Caki2 (cell line): ENCODE measurements at regions not wholly inside any gene's neighbourhood (a gene's known extent, or its start where the extent isn't known, plus 50 kb on each side); places are given as distances from the start of the nearest gene placed in this dataset.

ENCODE experiments used
- DNase-seq: peaks from one replicate; pipeline ENCODE4 v3.0.0-alpha.2; 2015; ENCODE audit warnings: low read depth
- in situ Hi-C: cut with HindIII; loops from 2 replicates; pipeline ENCODE4 v1.10.0; 2016; ENCODE audit warnings: low sequenced_read_pairs, low pct_unique_long_range_greater_than_20kb, mixed read lengths

GRCh38 chr19:30316000-30316491, 56.1 kb upstream of the ZNF536 start:
- in situ Hi-C loops: no loop called here
- DNase-seq: no peak

- DNase-seq: no peak
- in situ Hi-C loops: no loop called here
Observed at GRCh38 chr19:30316560-30317106, 55.6 kb upstream of the ZNF536 start.

GRCh38 chr19:30317403-30317802, 54.8 kb upstream of the ZNF536 start:
- in situ Hi-C loops: no loop called here
- DNase-seq: no peak

GRCh38 chr19:30318261-30318660, 53.9 kb upstream of the ZNF536 start:
- in situ Hi-C loops: no loop called here
- no peak for DNase-seq

- no peak for DNase-seq
- in situ Hi-C loops: no loop called here
Observed at GRCh38 chr19:30318936-30319335, 53.2 kb upstream of the ZNF536 start.

- no peak for DNase-seq
- in situ Hi-C loops: no loop called here
Observed at GRCh38 chr19:30319411-30319810, 52.8 kb upstream of the ZNF536 start.

- no peak for DNase-seq
- in situ Hi-C loops: no loop called here
Observed at GRCh38 chr19:30319876-30320275, 52.3 kb upstream of the ZNF536 start.

- in situ Hi-C loops: no loop called here
- DNase-seq: no peak
Observed at GRCh38 chr19:30320466-30320865, 51.7 kb upstream of the ZNF536 start.

- in situ Hi-C loops: no loop called here
- no peak for DNase-seq
Observed at GRCh38 chr19:30320916-30321315, 51.3 kb upstream of the ZNF536 start.
